ENCODE measurements at regions not wholly inside any gene's neighbourhood (a gene's known extent, or its start where the extent isn't known, plus 50 kb on each side); places are given as distances from the start of the nearest gene placed in this dataset.

- no peak overlapping the region for H3K9ac ChIP-seq (ENCODE audit: control insufficient read depth, extremely low read depth, insufficient read depth, low read length)
- no peak overlapping the region for H3K4me3 ChIP-seq (ENCODE audit: control insufficient read depth in 2 of 3, extremely low read depth in 1 of 3, insufficient read depth in 2 of 3, low read depth in 1 of 3, low read length in 3 of 3)
- FAIRE-seq (peak; percentile 61), DNase-seq (ENCODE audit: low read depth, low spot score) (no peak)
- no peaks in the 10 kb centered on the region for H4K20me1 ChIP-seq (ENCODE audit: control insufficient read depth, extremely low read depth, insufficient read depth, low read length)
- H3K27me3 ChIP-seq (ENCODE audit: control insufficient read depth, extremely low read depth, insufficient read depth, low read length) = no peaks in the 10 kb centered on the region
- dilution Hi-C loops (cut with MboI; ENCODE audit: extremely low pct_ligation_motif_present, low sequenced_read_pairs) = no loop called here
- H3K27ac ChIP-seq (ENCODE audit: control insufficient read depth, insufficient read depth, low read length) = peak overlapping the region; percentile 37
- no peaks in the 10 kb centered on the region for H3K36me3 ChIP-seq (ENCODE audit: control insufficient read depth in 2 of 2, extremely low read depth in 1 of 2, insufficient read depth in 2 of 2, low read length in 2 of 2)
- H3K9me1 ChIP-seq (ENCODE audit: control insufficient read depth, extremely low read depth, insufficient read depth, low read length) = no peaks in the 10 kb centered on the region
- H3K4me1 ChIP-seq (ENCODE audit: control insufficient read depth, extremely low read depth, insufficient read depth, low read length) = peaks cover 18% of the 10 kb centered on the region
- H3K4me2 ChIP-seq (ENCODE audit: control insufficient read depth, extremely low read depth, insufficient read depth, low read depth, low read length) = no peak overlapping the region
- no peaks in the 10 kb centered on the region for H3K9me3 ChIP-seq (ENCODE audit: control insufficient read depth, low read depth, low read length)
- TF ChIP-seq CTCF (optimal IDR thresholded peaks at IDR 0.05 in 1 of 3, IDR thresholded peaks at IDR 0.05 in 1 of 3, conservative IDR thresholded peaks at IDR 0.05 in 1 of 3; ENCODE audit: extremely low read depth in 1 of 3, insufficient read depth in 2 of 3, low read length in 3 of 3) = no peak
- no peak for TF ChIP-seq EZH2 (IDR thresholded peaks at IDR 0.05; ENCODE audit: low read length)
- no peaks in the 10 kb centered on the region for H3K79me2 ChIP-seq (ENCODE audit: control insufficient read depth, insufficient read depth, low read length)
- peak overlapping the region; percentile 30 for H2AFZ ChIP-seq (ENCODE audit: control insufficient read depth, low read length)
Observed at GRCh38 chr2:67918471-67918870, 144.3 kb downstream of the C1D start.

GRCh38 chr2:67919490-67919889 is 143.3 kb downstream of the C1D start:
- no peaks in the 10 kb centered on the region for H3K27me3 ChIP-seq (ENCODE audit: control insufficient read depth, extremely low read depth, insufficient read depth, low read length)
- DNase-seq (ENCODE audit: low read depth, low spot score) (no peak), FAIRE-seq (peak; percentile 48)
- H3K9me1 ChIP-seq (ENCODE audit: control insufficient read depth, extremely low read depth, insufficient read depth, low read length) = no peaks in the 10 kb centered on the region
- no peaks in the 10 kb centered on the region for H4K20me1 ChIP-seq (ENCODE audit: control insufficient read depth, extremely low read depth, insufficient read depth, low read length)
- no peak overlapping the region for H3K4me2 ChIP-seq (ENCODE audit: control insufficient read depth, extremely low read depth, insufficient read depth, low read depth, low read length)
- no peak overlapping the region for H3K4me3 ChIP-seq (ENCODE audit: control insufficient read depth in 2 of 3, extremely low read depth in 1 of 3, insufficient read depth in 2 of 3, low read depth in 1 of 3, low read length in 3 of 3)
- H3K9me3 ChIP-seq (ENCODE audit: control insufficient read depth, low read depth, low read length) = no peaks in the 10 kb centered on the region
- no peaks in the 10 kb centered on the region for H3K79me2 ChIP-seq (ENCODE audit: control insufficient read depth, insufficient read depth, low read length)
- H3K4me1 ChIP-seq (ENCODE audit: control insufficient read depth, extremely low read depth, insufficient read depth, low read length) = peaks cover 21% of the 10 kb centered on the region
- no peak overlapping the region for H2AFZ ChIP-seq (ENCODE audit: control insufficient read depth, low read length)
- TF ChIP-seq CTCF (optimal IDR thresholded peaks at IDR 0.05 in 1 of 3, IDR thresholded peaks at IDR 0.05 in 1 of 3, conservative IDR thresholded peaks at IDR 0.05 in 1 of 3; ENCODE audit: extremely low read depth in 1 of 3, insufficient read depth in 2 of 3, low read length in 3 of 3) (no peak), EZH2 (IDR thresholded peaks at IDR 0.05; ENCODE audit: low read length) (no peak)
- H3K36me3 ChIP-seq (ENCODE audit: control insufficient read depth in 2 of 2, extremely low read depth in 1 of 2, insufficient read depth in 2 of 2, low read length in 2 of 2) = no peaks in the 10 kb centered on the region
- H3K9ac ChIP-seq (ENCODE audit: control insufficient read depth, extremely low read depth, insufficient read depth, low read length) = no peak overlapping the region
- dilution Hi-C loops (cut with MboI; ENCODE audit: extremely low pct_ligation_motif_present, low sequenced_read_pairs) = no loop called here
- no peak overlapping the region for H3K27ac ChIP-seq (ENCODE audit: control insufficient read depth, insufficient read depth, low read length)
